GM12873 (cell line): ENCODE measurements at regions not wholly inside any gene's neighbourhood (a gene's known extent, or its start where the extent isn't known, plus 50 kb on each side); places are given as distances from the start of the nearest gene placed in this dataset.

Experiments used
- TF ChIP-seq, protein P1 (sequence below): IDR thresholded peaks from 2 replicates; pipeline ENCODE4 v1.5.1; 2012; ENCODE audit warnings: low read depth, mild to moderate bottlenecking, moderate library complexity, low read length, control low read depth; ENCODE audit not compliant: insufficient read depth; ENCODE audit errors: missing control alignments

DNA sequence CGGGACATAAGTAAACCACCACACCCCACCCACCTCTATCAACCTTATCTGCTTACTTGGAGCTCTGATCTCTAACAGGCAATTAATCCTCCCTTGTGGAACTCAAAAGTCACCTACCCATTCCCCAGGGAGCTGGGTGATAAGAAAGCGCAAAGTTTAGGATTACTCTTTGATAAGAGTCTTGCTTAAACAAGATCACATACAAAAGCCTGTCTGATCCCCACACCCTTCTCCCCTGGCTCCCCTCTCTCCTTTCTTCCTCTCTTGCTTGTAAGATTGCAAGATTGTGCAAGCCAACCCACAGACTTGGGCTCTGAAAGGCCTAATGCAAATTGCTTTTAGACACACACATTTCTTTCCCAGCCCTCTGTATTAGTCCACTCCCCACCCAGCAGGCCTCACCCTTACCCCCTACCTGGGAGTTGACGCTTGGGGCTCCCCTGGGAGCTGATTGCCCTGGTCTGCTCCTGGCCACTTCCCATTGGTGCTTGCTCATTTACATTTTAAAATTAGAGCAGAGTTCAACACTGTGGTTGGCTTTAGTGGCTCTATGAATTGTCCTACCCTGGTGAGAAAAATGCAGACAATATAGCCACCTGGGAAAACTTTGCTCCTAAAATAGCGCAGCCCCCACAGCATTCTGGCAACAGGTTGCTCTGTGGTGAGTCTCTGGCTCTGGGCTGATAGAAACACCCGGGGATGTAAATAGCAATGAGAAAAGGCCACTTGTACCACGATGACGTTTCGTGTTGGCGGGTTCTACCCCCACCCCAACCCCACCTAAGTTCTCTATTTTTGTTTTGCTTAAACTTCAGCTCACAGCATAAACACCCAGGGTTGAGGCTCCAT, 58.9 kb upstream of the EPCAM start:
- TF ChIP-seq, protein P1, sequence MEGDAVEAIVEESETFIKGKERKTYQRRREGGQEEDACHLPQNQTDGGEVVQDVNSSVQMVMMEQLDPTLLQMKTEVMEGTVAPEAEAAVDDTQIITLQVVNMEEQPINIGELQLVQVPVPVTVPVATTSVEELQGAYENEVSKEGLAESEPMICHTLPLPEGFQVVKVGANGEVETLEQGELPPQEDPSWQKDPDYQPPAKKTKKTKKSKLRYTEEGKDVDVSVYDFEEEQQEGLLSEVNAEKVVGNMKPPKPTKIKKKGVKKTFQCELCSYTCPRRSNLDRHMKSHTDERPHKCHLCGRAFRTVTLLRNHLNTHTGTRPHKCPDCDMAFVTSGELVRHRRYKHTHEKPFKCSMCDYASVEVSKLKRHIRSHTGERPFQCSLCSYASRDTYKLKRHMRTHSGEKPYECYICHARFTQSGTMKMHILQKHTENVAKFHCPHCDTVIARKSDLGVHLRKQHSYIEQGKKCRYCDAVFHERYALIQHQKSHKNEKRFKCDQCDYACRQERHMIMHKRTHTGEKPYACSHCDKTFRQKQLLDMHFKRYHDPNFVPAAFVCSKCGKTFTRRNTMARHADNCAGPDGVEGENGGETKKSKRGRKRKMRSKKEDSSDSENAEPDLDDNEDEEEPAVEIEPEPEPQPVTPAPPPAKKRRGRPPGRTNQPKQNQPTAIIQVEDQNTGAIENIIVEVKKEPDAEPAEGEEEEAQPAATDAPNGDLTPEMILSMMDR, result no peak

DNA sequence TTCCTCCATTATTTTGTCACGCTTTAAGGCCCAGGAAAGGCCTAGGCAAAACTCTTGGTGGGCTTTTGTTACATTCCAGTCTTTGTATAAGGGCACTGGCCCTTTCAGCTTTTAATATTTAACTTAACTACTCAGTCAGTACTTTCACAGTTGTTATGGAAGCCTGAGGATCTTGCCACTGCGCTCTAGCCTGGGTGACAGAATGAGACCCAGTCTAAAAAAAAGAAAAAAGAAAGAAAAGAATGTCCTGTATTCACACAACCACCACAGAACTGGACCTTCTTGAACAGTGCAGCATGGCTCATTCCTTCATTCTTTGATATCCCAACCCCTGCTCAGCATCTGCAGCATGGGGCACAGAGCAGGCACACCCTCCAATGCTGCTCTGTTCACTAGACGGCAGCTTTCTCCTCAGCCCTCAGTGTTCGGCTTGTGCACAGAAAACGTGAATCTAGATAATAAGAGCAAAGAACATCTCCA, 59.6 kb upstream of the EPCAM start:
- TF ChIP-seq, protein P1, result no peak

DNA sequence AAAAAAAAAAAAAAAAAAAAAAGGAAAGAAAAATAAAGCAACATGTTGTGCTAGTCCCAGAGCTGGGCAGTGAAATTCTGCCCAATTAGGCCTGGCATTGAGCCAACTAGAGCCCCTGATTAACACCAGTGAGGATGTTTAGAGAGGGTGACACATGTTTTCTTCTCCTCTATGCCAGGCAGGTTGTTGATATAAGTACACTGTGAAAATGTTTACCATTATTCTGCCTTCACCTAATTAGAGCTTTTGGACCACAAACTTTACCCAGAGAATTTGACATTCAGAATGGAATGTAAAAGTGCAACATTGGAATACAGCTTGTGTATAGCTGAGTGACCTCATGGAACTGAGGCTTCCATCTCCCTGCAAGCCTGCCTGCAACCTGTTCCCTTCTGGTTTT, 62.0 kb upstream of the EPCAM start:
- TF ChIP-seq, protein P1, result no peak

DNA sequence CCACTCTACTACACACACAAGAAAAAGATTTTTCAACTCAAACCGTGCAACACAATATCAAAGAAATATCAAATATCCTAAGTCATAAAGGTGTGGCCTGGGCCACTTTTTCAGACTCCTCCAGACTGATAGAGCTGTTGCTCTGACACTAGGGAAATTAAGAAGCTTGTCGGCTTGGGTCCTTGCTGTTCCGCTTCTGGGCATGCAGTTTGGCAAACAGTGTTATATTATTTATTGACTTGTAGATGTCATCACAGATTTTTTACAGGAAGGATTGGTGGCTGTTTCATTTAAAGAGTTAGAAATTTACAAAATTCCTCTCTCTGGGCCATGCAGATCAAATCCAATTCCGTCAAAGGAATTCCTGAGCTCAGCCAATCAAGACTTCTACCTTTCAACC, 64.5 kb upstream of the EPCAM start:
- TF ChIP-seq, protein P1, result no peak

DNA sequence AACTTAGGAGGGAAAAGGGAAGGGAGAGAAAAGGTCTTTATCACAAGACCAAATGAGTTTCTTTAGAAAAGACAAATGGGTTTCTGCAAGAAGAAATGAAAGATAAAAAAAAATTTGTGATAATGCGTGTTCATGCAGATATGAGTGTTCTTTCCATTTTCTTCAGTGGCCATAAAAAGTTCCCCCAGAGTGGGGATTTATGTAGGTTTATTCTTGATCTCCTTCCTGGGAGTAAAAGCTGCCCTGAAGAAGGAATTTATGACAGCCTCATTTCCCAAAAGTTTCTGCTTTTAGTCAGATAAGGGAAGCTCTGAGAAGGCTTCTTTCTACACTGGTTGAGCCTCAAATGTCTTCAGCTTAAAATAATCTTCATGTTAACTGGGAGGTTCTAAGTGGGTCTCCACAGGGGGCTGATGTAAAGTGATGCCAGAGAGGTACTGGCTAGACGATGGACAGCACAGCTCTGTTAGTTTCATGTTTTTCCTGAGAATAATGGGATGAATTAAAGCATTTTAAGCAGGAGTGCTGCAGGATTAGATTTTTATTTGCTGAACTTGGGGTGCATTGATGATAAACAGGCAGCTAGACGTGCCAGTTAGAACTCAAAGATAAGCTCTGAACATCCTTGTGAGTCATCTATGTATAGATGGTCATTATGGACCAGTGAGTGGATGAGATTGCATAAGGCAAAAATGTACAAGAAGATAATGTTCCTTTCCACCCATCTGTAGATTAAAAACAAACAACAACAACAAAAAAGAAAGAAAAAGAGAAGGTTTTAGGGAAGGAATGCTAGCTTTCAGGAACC, 65.6 kb upstream of the EPCAM start:
- TF ChIP-seq, protein P1, result no peak

DNA sequence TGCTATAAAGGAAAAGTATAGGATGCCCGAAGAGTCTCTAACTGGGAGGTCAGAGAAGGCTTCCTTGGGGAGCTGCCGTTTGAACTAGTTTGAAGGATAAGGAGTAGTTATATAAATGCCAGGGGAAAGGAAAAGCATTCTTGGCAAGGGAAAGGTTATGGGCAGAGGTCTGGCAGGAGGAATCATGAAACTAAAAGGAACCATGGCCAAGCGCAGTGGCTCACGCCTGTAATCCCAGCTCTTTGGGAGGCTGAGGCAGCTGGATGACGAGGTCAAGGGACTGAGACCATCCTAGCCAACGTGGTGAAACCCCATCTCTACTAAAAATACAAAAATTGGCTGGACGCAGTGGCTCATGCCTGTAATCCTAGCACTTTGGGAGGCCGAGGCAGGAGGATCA, 66.8 kb upstream of the EPCAM start:
- TF ChIP-seq, protein P1, result no peak

DNA sequence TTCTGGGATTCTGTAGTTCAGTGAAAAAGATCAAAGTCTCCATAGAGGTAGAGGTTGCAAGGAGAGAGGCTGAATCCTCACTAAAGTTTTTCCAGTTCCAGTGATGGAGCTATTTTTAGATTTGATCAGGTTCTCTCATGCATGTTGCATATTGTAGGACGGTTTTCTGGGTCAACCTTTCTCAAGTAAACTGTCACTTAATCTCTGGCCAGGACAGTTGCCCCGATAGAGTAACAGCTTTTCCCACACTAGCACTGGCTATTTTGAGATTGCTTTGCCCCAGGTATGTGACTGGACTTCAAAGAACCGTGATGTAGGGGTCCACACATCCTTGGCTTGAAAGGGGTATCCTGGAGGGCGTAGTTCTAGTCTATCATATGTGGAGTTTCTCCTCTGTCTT, 67.4 kb upstream of the EPCAM start:
- TF ChIP-seq, protein P1, result no peak
